ENCODE measurements at regions not wholly inside any gene's neighbourhood (a gene's known extent, or its start where the extent isn't known, plus 50 kb on each side); places are given as distances from the start of the nearest gene placed in this dataset.

DNA sequence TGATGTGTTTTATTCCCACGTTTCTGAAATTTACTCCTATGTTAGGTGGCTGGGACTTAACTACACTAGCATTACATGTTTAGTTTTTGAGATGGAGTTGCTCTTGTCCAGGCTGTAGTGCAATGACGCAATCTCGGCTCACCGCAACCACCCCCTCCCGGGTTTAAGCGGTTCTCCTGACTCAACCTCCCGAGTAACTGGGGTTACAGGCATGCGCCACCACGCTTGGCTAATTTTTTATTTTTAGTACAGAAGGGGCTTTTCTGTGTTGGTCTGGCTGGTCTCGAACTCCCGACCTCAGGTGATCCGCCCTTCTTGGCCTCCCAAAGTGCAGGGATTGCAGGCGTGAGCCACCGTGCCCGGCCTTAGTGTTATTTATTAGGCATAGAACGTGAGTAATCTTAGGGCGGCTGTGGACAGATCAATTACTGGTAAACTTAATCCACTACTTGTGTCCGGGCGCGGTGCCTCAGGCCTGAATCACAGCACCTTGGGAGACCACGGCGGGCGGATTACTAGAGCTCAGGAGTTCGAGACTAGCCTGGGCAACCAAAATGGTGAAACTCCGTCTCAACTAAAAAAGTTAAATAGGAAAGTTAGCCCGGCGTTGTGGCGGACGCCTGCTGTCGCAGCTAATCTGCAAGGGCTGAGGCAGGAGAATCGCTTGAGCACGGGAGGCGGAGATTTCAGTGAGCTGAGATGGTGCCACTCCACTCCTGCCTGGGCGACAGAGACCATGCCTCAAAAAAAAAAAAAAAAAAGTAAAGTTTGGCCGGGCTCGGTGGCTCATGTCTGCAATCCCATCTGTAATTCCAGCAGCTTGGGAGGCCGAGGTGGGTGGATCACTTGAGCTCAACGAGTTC lies 123.7 kb upstream of the BTN3A2 start:
- TF ChIP-seq ZC3H11A (IDR thresholded peaks at IDR 0.05) (no peak), POLR2A (IDR thresholded peaks at IDR 0.05; ENCODE audit: low read length) (no peak), CTCF (IDR thresholded peaks at IDR 0.05) (no peak), EHF (CRISPR knock-in tag; IDR thresholded peaks at IDR 0.05) (no peak), ZSCAN20 (CRISPR knock-in tag; IDR thresholded peaks at IDR 0.05) (no peak), ELK1 (IDR thresholded peaks at IDR 0.05; ENCODE audit: low read depth, low read length) (no peak), HOXA7 (CRISPR knock-in tag; IDR thresholded peaks at IDR 0.05) (no peak), MAX (IDR thresholded peaks at IDR 0.05) (no peak)

All from A549 (cell line).